G401 (cell line): ENCODE measurements at regions not wholly inside any gene's neighbourhood (a gene's known extent, or its start where the extent isn't known, plus 50 kb on each side); places are given as distances from the start of the nearest gene placed in this dataset.
"Not testable (repeated sequence)": the region's sequence is repeated elsewhere in the genome, so short reads cannot be mapped to it uniquely, and the experiment has no call there.

Source experiments
- DNase-seq: peaks from one replicate; pipeline ENCODE4 v3.0.0-alpha.2; 2015; ENCODE audit warnings: low spot score
- in situ Hi-C: cut with HindIII; loops from 2 replicates; pipeline ENCODE4 v1.10.0; 2016; ENCODE audit warnings: low sequenced_read_pairs, mixed read lengths

GRCh38 chr6:73978330-73978729, 282.3 kb downstream of the CD109 start:
- DNase-seq, result no peak
- in situ Hi-C loops, result no loop called here

- DNase-seq, in situ Hi-C loops: not testable (repeated sequence)
Measured at GRCh38 chr6:73972518-73972917, 276.5 kb downstream of the CD109 start.

DNA sequence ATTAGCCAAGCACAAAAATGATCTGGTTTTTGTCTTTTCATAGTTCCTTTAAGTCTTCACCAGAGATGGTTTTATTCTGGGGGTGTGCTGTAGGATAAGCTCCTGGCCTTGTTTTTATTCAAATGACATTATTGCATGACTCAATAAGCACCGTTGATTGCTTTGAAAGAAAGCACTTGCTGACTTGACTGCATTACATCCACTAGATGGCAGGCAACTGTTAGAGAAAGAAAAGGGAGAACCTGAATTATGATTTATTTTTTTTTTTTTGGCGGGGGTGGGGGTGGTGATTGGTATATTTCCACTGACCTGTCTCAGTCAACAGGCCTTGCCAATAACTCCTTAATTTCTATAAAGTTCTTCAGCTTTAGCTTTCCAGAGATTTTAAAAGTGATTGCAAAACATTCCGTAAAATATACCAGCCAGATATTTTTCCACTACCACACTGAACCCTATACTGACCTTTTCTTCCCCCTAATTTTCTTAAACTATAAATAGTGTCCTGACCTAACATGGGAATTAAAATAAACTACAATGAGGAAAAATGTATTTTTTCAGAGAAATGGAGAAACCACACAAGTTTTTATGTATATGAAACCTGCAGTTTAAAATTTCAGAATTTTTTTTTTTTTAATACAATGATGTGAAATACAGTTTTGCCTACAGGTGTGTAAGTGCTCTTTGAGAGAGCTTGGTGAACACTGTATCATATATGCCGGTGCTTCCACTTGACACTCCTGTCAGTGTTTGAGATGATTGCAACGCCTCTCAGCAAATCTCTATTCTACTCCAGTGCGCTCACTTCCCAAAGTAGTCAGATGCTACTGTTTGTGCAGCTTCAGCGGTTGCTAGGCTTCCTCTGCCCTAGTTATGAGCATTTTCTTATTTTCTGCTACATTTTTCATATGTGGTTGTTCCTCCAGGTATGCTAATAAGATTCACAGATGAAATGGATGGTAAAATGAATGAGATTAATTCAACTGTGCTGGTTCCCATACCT, 274.3 kb downstream of the CD109 start:
- in situ Hi-C loops, result no loop called here
- peak; percentile 24 for DNase-seq

DNA sequence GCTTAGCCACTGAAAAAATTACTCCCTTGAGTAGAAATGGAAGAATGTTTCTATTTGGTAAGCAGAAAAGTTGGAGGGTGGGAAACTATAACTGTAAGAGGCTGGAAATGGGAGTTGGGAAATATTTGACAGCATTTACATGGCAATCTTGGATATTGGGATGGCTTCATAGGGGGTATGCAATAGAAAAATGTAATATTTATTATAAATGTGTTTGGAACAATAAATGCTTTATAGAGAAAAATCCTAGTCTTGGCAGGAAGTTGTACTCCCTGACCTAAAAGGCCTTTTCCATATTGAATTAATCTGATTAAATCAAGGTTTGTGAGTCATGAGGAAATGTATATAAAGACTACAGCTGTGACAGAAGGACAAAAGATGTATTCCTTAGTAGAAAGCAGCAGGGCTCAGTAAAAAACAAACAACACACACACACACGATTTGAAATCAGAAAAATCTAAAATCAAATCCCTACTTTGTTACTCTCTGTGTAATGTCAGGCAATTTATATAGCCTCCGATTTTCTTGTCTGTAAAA, 272.3 kb downstream of the CD109 start:
- in situ Hi-C loops, result no loop called here
- DNase-seq, result no peak

DNA sequence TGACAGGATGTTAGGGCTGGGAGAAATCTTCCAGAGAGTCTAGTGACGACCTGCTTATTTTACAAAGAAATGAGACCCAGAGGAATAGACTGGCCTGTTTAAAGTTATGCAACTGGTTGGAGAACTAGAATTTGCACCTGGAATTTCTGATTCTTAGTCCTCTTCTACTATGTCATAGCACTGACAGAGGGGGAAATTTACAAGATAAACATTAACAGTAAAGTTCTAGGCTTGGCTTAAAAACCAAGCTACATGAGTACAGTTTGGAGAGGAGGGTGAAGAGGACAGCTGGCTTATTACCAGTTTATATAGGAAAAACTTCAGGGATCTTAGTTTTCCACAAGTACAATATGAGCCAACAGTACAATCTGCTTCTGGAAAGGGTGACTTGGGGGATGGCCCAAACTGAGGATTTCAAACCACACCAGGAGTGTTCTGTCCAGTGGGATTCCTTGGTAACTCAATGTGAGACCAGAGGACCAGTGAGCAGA, 269.6 kb downstream of the CD109 start:
- in situ Hi-C loops, result no loop called here
- no peak for DNase-seq

GRCh38 chr6:73964241-73964854, 268.3 kb downstream of the CD109 start:
- DNase-seq, result no peak
- in situ Hi-C loops, result no loop called here

GRCh38 chr6:73962884-73963283, 266.9 kb downstream of the CD109 start:
- in situ Hi-C loops, result no loop called here
- no peak for DNase-seq

DNA sequence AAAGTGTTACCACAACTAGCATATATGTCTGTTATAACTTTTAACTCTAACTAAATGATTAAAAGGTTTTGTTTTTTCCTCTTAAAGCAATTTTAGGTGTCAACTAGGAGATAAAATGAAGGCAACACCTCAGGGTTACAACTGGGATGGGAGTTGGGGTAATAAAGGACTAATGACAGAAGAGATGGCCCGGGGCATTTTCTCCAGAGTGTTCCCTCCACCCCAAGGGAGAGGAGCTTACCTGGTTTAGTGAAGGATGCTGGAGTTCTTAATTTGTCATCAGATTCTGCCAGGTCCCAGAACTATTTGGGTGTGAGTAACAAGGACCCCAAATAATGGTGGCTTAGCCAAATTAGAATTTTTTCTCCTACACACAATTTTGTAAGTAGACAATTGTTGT, 260.3 kb downstream of the CD109 start:
- DNase-seq, result no peak
- in situ Hi-C loops, result no loop called here

DNA sequence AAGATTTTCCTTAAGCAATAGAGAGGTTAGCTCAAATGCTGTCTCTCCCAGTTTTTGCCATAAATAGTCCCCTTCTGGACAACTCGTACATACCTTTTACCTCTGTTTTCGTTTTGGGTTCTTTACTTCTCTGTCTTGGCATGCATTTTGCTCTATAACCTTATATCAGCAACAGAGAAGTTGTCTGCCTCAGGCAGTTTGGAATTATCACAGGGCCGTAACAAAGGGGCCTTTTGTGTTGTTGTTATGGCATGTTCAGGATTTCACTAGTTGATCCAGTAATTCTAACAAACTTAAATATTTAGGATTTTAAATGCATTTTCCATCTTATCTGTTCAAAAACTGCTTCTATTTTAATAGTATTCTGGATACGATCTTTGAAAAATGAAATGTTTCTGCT, 259.8 kb downstream of the CD109 start:
- in situ Hi-C loops, result no loop called here
- DNase-seq, result no peak

DNA sequence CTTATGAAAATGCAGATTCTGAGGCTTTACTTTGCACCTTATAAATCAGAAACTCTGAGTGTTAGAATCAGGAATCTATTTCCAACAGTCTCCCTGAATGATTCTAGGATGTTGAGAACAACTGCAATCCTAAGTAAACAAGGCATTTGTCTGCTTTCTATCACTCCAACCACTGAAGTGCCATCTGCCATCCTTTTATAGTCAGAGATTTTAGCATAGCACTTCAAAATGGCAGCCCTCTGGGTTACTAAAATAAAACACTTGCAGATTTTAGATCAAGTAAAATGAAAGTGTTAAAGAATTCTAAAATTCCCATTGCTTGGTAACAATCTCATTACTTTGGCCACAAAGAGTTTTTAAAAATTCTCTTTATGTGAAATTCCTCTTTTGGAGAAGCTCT, 258.9 kb downstream of the CD109 start:
- DNase-seq, result no peak
- in situ Hi-C loops, result no loop called here

GRCh38 chr6:73951183-73951582, 255.2 kb downstream of the CD109 start:
- in situ Hi-C loops, result no loop called here
- no peak for DNase-seq

DNA sequence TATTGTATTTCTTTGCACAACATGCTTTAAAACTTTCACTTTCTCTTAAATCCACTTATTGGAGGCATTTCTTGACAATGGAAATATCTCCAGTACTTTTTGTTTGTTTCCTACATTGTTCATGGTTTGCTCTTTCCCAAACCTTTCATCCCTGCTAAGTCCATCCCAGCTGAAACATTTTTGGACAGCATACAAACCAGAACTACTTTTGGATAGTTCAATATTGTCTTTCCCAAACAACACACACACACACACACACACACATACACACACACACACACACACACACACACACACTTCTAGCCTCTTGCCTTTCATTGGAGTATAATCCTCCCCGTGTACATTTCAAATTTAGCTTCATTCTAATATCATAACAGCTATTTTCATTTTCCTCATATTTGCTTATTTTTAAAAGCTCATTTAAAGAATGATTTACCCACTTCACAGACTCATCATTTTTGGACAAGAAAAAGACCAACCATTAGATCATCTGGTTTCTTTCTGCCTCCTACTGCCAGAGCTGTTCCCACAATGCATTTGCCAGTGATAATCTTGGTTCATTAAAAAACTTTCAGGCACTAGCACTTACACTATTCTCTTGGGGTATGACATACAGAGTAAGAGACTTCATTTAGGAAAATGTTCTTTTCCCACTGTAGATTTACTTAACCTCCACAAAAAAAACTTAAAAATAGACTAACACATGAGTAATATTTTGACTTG, 248.1 kb downstream of the CD109 start:
- in situ Hi-C loops, result no loop called here
- no peak for DNase-seq

DNA sequence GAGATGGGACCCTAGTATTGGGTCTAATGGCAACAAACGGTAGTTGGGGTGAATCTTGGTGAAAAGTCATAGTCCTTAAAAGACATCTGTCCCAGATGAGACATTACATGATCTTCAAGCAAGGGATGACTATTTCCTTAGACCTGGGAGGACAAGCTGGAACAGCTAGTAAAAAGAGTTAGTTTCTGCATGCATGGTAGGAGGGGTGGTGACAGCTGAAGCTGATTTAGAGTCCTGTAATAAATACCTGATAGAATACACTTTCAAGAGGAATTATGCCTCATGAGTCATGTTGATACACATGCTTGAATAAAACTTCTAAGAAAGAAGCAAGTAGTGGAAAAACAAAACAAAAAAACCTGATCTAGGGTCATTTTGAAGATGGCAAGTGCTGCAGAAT, 247.4 kb downstream of the CD109 start:
- DNase-seq, result no peak
- in situ Hi-C loops, result no loop called here

GRCh38 chr6:73942592-73943186, 246.7 kb downstream of the CD109 start:
- no peak for DNase-seq
- in situ Hi-C loops, result no loop called here

DNA sequence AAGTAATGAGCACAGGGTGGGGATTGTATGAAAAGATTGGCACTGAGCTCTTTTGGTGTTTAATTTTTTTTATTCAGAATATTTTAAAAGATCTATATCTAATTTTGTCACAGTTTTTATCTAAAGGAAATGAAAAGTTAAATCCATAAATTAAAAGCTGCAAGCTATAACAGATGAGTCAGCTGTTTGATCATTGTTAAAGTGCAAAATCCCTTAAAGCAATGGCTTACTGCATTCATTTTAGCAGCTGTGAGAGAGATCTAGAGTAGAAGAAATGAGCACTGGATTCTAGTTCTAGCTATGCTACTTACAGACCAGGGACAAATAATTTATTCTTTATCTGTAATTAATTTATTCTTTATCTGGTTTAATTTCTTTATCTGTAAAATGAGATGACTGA, 245.9 kb downstream of the CD109 start:
- no peak for DNase-seq
- in situ Hi-C loops, result no loop called here

DNA sequence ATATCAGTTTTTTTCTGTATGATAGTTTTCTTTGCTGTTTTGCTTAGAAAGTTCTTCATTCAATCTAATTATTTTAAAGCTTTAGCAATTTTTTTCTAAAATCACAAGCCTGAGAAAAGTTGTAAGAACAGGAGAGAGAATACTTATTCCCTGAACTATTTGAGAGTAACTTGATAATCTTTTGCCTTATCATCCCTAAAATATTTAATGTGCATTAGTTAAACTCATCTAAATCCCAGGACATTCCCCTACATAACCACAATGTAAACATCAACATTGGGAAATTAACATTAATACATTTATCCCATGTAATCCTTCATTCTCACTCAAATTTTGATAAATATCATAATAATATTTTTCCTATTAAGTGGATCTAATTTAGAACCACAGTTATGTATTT, 241.8 kb downstream of the CD109 start:
- no peak for DNase-seq
- in situ Hi-C loops, result no loop called here

GRCh38 chr6:73932866-73933265, 236.9 kb downstream of the CD109 start:
- in situ Hi-C loops, result no loop called here
- no peak for DNase-seq

DNA sequence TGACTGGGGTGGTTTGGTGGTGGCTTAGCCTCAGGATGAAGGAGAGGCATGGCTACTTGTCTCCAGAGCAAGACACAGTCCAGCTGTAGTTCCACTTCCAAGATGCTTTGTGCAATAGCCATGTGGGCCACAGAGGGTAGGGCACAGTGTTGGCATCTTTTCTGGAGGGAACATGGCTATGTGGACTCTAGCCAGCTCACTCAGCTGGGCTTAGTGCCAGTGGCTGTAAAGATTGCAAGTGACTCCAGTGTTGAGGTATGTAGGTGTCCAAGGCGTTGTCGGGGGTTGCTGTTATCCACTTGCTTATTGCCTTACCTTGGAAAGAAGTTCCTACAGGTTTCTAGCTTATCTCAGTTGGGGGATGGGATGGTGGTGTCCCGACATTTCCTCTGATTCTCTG, 233.4 kb downstream of the CD109 start:
- DNase-seq, result no peak
- in situ Hi-C loops, result no loop called here

DNA sequence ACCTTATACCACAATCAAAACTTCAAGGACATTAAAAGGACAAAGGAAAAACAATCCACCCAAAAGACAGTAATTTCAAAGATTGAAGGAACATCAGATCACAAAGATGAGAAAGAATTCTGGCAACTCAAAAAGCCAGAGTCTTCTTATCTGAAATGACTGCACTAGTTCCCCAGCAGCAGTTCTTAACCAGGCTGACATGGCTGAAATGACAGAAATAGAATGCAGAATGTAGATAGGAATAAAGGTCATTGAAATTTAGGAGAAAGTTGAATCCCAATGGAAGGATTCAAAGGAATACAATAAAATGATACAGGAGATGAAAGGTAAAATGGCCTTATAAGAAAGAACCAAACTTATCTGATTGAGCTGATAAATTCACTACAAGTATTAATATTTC, 231.4 kb downstream of the CD109 start:
- in situ Hi-C loops, result no loop called here
- DNase-seq, result no peak
